ENCODE measurements at regions not wholly inside any gene's neighbourhood (a gene's known extent, or its start where the extent isn't known, plus 50 kb on each side); places are given as distances from the start of the nearest gene placed in this dataset.

DNA sequence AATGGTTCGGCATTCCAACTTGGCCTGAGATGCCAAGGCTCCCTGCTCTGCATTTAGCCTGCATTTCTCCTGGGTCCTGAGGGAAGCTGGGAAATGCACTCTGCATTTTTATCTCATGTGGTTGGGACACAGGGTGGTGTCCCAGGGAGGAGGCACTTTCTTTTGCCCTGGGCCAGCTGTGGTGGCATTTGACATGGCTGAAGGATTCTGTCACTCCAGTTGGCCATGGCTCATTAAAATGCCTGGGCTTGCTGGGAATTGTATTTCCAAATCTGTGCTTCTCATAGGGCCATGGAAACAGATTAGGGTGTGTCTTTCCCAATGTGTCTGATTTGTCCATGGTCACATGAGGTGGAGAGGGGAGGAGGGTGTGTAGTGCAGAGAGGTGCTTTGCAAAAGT is 128.3 kb upstream of the RGMA start:
- DNase-seq = no peak

GRCh38 chr15:93214106-93214505 is 125.1 kb upstream of the RGMA start:
- no peak for DNase-seq

DNA sequence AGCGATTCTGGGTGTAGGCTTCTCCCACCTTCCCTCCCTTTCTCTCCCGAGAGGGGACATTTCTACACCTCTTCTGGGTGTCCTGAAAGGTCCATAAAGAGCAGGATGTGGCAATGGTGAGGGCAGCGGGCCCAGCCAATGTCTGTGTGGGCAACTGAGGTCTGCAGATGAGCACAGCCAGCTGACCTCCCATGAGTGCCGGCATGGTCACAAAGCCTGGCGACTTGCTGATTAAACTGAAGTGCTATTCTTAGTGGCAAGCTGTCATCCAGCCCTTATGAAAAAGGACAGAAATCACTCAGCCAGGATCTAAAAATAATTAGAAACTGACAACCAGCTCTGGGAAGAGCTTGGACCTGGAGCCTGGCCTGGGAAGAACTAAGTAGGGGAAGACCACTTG is 124.3 kb upstream of the RGMA start:
- DNase-seq = no peak

DNA sequence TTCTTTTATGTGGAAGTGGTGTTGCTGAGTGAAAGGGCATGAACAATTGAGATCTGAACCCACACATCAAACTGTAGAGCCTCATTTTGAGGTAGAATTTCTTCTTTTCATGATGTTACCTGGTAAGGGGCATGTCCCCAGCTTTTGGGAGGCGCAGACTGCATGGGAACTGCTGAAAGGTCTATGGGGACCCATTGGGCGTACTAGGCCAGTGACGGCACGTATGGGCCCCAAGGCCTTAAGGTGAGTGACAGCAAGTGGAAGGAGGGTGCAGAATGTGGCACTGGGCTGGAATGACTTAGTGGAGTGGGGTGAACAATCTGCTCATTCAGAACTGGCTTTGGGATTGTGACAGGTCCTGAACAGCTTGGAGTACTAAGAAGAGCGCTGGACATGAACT is 123.6 kb upstream of the RGMA start:
- no peak for DNase-seq

DNA sequence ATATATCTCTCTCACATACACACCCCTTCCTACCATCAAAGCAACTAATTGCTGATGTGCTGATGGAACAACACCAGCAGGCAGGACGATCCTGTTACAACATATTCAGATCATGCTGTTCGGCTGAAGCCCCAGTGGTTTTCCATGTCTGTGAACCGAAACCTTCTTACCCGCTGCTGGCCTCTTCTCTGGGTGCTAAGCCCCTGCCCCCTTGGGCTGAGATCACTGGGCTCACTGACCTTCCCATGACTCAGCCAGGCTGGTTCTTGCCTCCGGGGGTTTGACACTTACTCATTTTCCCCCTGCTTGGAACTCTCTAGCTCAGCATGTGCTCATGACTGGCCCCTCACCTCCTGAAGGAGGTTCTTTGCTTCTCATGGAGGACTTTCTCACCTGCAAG is 122.0 kb upstream of the RGMA start:
- DNase-seq = no peak

- no peak for DNase-seq
Observed at GRCh38 chr15:93209690-93210445, 120.9 kb upstream of the RGMA start.

GRCh38 chr15:93206893-93207292 is 117.9 kb upstream of the RGMA start:
- DNase-seq = no peak

DNA sequence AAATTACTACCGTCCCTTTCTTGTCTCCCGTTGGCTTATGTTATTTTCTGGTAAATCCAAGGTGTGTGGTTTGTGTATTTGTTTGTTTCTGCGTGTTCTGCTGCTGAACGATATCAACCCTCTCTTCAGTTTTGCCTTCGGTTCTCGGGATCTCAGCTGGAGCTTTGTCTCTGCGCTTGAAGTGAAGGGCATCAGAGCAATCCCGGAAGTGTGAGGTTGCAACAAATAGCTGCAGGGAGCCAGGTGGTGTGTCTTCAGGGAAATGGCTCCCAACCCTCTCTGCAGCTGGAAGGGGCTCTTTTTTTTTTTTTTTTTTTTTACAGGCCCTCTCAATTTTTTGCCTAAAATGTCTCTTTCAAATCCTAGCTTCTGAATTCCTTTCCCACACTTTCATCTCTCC is 116.4 kb upstream of the RGMA start:
- DNase-seq = no peak

DNA sequence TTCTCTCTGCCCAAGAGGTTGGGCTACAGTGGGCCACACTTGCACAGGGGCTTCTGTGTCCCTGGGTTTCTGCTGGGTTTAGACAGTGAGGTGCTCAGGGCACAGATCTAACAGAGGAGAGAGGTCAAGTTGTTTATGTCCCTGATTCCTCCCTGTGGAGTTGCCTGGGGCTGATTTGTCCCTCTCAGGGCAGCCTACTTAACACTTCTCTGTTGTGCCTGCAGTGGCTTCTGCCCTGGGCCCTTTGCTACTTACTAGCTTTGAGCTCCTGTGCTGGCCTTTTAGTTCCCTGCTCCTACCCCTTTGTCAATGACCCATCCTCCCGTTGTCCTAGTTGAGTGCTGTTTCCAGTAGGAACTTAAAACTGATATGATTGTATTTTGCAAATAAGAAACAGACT is 114.0 kb upstream of the RGMA start:
- no peak for DNase-seq

DNA sequence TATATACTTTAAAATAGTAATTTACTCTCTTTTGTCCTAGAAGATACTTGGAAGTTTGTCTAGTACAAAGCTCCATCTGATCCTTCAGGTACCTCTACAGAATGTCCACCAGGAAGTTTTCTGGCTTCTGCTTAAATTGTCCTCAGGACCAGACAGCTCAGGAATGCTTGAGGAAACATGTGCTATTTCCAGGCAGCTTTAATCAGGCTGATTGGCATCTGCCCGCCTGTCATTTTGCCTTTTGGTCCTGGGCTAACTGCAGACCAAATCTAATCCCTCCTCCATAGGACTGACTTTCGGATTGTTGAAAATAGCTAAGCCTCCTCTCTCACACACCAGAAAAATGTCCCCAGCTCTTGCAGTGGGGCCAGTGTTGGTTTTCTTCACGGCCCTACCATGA is 113.4 kb upstream of the RGMA start:
- DNase-seq = no peak

DNA sequence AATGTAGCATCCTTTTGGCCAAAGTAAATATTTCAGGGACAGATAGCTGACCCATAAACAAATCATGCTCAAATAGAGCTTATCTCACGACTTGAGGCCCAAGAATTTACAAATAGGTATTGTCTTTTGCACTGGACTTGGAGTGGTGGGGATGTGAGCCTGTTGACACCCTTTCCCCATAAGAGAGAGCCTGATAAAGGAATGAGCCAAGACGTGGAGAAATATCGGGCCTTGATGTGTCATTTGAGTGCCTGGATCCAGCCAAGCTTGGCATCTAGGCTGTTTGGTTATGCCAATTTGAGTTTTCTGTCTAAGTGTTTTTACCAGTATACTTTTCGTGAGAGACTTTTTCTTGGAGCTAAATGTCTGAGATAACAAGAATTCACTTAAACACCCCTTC is 112.9 kb upstream of the RGMA start:
- no peak for DNase-seq

- no peak for DNase-seq
Observed at GRCh38 chr15:93200837-93201226, 111.8 kb upstream of the RGMA start.

DNA sequence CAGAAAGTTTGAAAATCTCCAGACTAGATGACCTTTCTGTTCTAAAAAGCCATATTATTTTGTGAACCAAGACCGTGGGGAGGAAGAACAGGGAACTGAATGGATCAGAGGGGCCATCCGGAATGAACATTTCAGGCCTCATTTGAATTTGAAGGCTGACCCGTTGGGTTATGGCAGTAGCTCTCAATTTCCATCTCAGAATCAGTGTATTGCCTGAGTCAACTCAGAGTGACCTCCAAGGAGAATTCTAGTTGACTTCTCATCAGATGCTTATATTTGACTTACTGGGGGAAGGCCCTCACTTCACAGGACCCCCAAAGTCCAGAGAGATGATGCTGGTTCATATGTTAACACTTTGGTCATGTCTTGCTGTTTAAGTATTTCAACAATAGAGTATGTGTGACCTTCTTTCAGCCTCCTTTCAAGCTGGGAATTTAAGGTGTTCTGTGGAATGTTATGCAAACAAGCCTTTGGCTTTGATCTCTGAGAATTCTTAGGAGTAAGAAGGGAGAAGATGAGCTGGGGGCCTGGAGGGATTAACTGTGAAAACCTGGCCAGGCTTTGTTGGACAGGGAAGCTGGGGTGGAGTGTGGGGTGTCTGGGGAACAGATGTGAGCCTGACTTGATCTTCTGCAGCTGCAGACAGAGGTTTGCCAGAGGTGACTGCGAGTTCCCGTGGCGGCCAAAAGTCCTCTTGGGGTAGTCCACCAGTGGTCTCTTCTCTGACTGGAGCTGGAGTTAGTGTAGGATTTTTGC is 111.2 kb upstream of the RGMA start:
- DNase-seq = no peak

GRCh38 chr15:93196135-93196670 is 107.2 kb upstream of the RGMA start:
- no peak for DNase-seq

- DNase-seq = no peak
Observed at GRCh38 chr15:93195109-93195508, 106.1 kb upstream of the RGMA start.

- DNase-seq = no peak
Observed at GRCh38 chr15:93190238-93190637, 101.2 kb upstream of the RGMA start.

GRCh38 chr15:93189561-93189960 is 100.5 kb upstream of the RGMA start:
- no peak for DNase-seq

DNA sequence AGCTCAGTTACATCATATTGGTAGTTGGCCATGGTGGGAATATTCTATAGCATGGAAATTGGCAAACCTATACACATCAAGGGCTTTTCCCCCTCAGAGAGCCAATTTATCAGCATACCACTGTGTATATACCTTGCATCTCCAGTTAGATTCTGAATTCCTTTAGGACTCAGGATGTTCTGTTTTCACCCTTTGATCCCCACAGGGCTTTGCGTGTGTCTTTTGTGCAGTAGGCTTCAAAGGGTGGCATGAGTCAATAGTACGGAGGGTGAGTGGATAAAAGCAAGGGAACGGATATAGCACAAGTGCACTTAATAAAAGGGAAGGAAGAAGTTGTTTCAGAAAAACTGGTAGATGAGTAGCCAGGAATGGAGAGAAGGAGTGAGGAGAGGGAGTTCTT is 99.2 kb upstream of the RGMA start:
- DNase-seq = no peak

- DNase-seq = no peak
Observed at GRCh38 chr15:93185796-93186195, 96.8 kb upstream of the RGMA start.

DNA sequence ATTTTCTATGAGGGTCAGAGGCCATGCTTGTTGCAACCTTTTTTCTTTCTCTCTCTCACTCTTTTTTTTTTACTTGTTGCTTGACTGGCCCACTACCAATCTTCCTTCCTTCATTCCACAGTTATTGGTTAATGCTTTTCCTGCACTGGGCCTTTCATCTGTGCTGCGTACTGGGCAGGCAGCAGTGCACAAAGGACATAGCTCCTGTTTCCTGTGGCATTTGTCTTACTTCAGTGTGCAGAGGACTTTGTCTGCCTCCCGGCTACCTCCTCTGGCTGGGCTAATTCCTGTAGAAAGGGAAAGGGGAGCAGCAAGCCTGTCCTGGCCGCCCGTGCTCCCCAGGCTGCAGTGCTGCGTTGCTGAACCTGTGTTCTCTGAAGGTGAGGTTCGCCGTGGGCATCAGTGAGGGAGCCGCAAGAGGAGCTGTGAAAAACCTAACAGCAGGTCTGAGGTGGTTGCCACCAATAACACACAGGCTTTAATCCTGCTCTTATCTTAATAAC is 93.7 kb upstream of the RGMA start:
- DNase-seq = no peak

DNA sequence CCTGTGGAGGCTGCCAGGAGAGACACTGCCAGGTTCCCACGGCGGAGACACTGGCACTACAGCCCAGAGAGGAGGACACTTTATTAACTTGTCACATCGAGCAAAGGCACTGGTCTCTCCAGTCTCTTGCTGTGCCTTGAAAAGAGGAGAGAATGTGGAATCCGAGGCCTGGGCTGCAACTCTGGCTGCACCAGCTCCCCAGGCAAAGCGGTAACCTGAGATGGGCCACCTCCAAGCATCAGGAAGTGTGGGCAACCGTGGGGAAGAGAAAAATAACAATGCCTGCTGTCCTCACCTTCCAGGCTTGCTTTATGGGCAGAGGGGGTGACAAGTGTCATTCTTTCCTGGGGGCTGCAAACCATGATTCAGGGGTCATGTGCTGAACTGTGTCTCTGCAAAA is 91.6 kb upstream of the RGMA start:
- DNase-seq = no peak

- DNase-seq = no peak
Observed at GRCh38 chr15:93180128-93180527, 91.1 kb upstream of the RGMA start.

GRCh38 chr15:93179700-93180102 is 90.7 kb upstream of the RGMA start:
- no peak for DNase-seq

GRCh38 chr15:93179072-93179471 is 90.1 kb upstream of the RGMA start:
- no peak for DNase-seq
